HG03378 (cell line): ENCODE measurements at regions not wholly inside any gene's neighbourhood (a gene's known extent, or its start where the extent isn't known, plus 50 kb on each side); places are given as distances from the start of the nearest gene placed in this dataset.
"Not testable (repeated sequence)": the region's sequence is repeated elsewhere in the genome, so short reads cannot be mapped to it uniquely, and the experiment has no call there.

Source experiments
- ATAC-seq: cut with Tn5 transposase; IDR thresholded peaks from one replicate; pipeline ENCODE4 v1.9.1; 2021; ENCODE audit warnings: mild to moderate bottlenecking, moderate library complexity; ENCODE audit not compliant: unreplicated experiment

GRCh38 chr5:173667702-173668101 is 51.3 kb upstream of the BOD1 start:
- no peak for ATAC-seq

- no peak for ATAC-seq
Measured at GRCh38 chr5:173668245-173668800, 51.9 kb upstream of the BOD1 start.

GRCh38 chr5:173668910-173669309 is 52.5 kb upstream of the BOD1 start:
- no peak for ATAC-seq

- no peak for ATAC-seq
Measured at GRCh38 chr5:173669483-173669882, 53.0 kb upstream of the BOD1 start.

GRCh38 chr5:173670130-173670651 is 53.7 kb upstream of the BOD1 start:
- ATAC-seq = no peak

- no peak for ATAC-seq
Measured at GRCh38 chr5:173670791-173671120, 54.3 kb upstream of the BOD1 start.

- ATAC-seq = no peak
Measured at GRCh38 chr5:173671121-173671949, 54.9 kb upstream of the BOD1 start.

GRCh38 chr5:173672166-173672565 is 55.7 kb upstream of the BOD1 start:
- ATAC-seq = no peak

- no peak for ATAC-seq
Measured at GRCh38 chr5:173672891-173673290, 56.4 kb upstream of the BOD1 start.

- no peak for ATAC-seq
Measured at GRCh38 chr5:173673295-173674101, 57.0 kb upstream of the BOD1 start.

- ATAC-seq = no peak
Measured at GRCh38 chr5:173675287-173675996, 59.0 kb upstream of the BOD1 start.

GRCh38 chr5:173676375-173676774 is 59.9 kb upstream of the BOD1 start:
- no peak for ATAC-seq

GRCh38 chr5:173677125-173677672 is 60.7 kb upstream of the BOD1 start:
- ATAC-seq = no peak

- ATAC-seq = peak; percentile 54
Measured at GRCh38 chr5:173679909-173680630, 63.6 kb upstream of the BOD1 start.

- ATAC-seq = peak; percentile 77
Measured at GRCh38 chr5:173680660-173681242, 64.3 kb upstream of the BOD1 start.

GRCh38 chr5:173682313-173682712 is 65.9 kb upstream of the BOD1 start:
- no peak for ATAC-seq

- not testable (repeated sequence) for ATAC-seq
Measured at GRCh38 chr5:173684535-173684934, 68.1 kb upstream of the BOD1 start.

GRCh38 chr5:173686950-173687349 is 70.5 kb upstream of the BOD1 start:
- no peak for ATAC-seq

- no peak for ATAC-seq
Measured at GRCh38 chr5:173688703-173689102, 72.3 kb upstream of the BOD1 start.
